ENCODE measurements at regions not wholly inside any gene's neighbourhood (a gene's known extent, or its start where the extent isn't known, plus 50 kb on each side); places are given as distances from the start of the nearest gene placed in this dataset.

DNA sequence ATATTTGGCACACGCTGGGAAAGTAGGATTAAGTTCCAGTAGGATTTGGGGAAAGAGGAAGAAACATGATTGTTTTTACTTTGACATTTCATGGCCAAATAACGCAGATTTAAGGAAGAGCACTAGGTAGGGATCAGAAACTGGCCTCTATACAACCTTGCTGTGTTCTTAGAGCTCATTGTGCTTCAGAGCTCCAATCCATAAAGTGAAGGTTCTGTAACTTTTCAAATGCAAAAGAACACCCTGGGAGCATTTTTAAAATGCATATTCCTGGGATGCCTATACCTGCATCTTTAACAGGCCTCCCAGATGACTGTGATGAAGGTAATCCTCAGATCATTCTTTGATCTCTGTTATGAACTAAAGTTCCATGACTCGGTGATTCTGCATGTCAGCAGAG, 77.1 kb downstream of the YIPF5 start (continued):
- TF ChIP-seq, protein P1, sequence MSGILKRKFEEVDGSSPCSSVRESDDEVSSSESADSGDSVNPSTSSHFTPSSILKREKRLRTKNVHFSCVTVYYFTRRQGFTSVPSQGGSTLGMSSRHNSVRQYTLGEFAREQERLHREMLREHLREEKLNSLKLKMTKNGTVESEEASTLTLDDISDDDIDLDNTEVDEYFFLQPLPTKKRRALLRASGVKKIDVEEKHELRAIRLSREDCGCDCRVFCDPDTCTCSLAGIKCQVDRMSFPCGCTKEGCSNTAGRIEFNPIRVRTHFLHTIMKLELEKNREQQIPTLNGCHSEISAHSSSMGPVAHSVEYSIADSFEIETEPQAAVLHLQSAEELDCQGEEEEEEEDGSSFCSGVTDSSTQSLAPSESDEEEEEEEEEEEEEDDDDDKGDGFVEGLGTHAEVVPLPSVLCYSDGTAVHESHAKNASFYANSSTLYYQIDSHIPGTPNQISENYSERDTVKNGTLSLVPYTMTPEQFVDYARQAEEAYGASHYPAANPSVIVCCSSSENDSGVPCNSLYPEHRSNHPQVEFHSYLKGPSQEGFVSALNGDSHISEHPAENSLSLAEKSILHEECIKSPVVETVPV (CRISPR knock-in tag; IDR thresholded peaks at IDR 0.05), result no peak
- TF ChIP-seq SNAI2 (CRISPR knock-in tag; IDR thresholded peaks at IDR 0.05) (no peak), ZNF70 (CRISPR knock-in tag; IDR thresholded peaks at IDR 0.05) (no peak), ZNF8 (CRISPR knock-in tag; IDR thresholded peaks at IDR 0.05) (no peak), ZFP3 (CRISPR knock-in tag; IDR thresholded peaks at IDR 0.05) (no peak), ZC3H10 (CRISPR knock-in tag; IDR thresholded peaks at IDR 0.05) (no peak)

- no peak for ATAC-seq
- no peak for TF ChIP-seq BACH2 (CRISPR knock-in tag; IDR thresholded peaks at IDR 0.05; ENCODE audit: borderline replicate concordance)
- TF ChIP-seq, protein P1 (CRISPR knock-in tag; IDR thresholded peaks at IDR 0.05), result no peak
- no peak for TF ChIP-seq ARNTL (CRISPR knock-in tag; IDR thresholded peaks at IDR 0.05; ENCODE audit: borderline replicate concordance, low read depth)
Observed at GRCh38 chr5:144093868-144094267, 76.6 kb downstream of the YIPF5 start.

- ATAC-seq, result peak; percentile 73
- TF ChIP-seq TCF4 (CRISPR knock-in tag; IDR thresholded peaks at IDR 0.05; ENCODE audit: borderline replicate concordance) (0 out of 2 replicates have a peak, but pooled peaks have one; percentile 13), BACH2 (CRISPR knock-in tag; IDR thresholded peaks at IDR 0.05; ENCODE audit: borderline replicate concordance) (no peak)
Observed at GRCh38 chr5:144100702-144101101, 69.8 kb downstream of the YIPF5 start.

- TF ChIP-seq, protein P1 (CRISPR knock-in tag; IDR thresholded peaks at IDR 0.05), result no peak
- no peak for TF ChIP-seq ZFP30 (CRISPR knock-in tag; IDR thresholded peaks at IDR 0.05)
- no peak for TF ChIP-seq ZNF565 (CRISPR knock-in tag; conservative IDR thresholded peaks at IDR 0.05; ENCODE audit: low read depth)
- no peak for TF ChIP-seq ZNF8 (CRISPR knock-in tag; IDR thresholded peaks at IDR 0.05)
- TF ChIP-seq ZC3H10 (CRISPR knock-in tag; IDR thresholded peaks at IDR 0.05), result no peak
- no peak for TF ChIP-seq TCF4 (CRISPR knock-in tag; IDR thresholded peaks at IDR 0.05; ENCODE audit: borderline replicate concordance)
- no peak for TF ChIP-seq GLIS3 (CRISPR knock-in tag; IDR thresholded peaks at IDR 0.05)
- no peak for TF ChIP-seq OSR1 (CRISPR knock-in tag; IDR thresholded peaks at IDR 0.05)
- no peak for TF ChIP-seq ISL1 (CRISPR knock-in tag; IDR thresholded peaks at IDR 0.05)
- TF ChIP-seq TSHZ2 (CRISPR knock-in tag; IDR thresholded peaks at IDR 0.05), result no peak
- no peak for TF ChIP-seq TOX (CRISPR knock-in tag; IDR thresholded peaks at IDR 0.05; ENCODE audit: borderline replicate concordance)
- no peak for TF ChIP-seq SNAI2 (CRISPR knock-in tag; IDR thresholded peaks at IDR 0.05)
- no peak for TF ChIP-seq BACH2 (CRISPR knock-in tag; IDR thresholded peaks at IDR 0.05; ENCODE audit: borderline replicate concordance)
- TF ChIP-seq ZFP3 (CRISPR knock-in tag; IDR thresholded peaks at IDR 0.05), result no peak
- no peak for TF ChIP-seq ESRRG (CRISPR knock-in tag; IDR thresholded peaks at IDR 0.05)
- TF ChIP-seq POU6F1 (CRISPR knock-in tag; IDR thresholded peaks at IDR 0.05; ENCODE audit: borderline replicate concordance, low read depth), result no peak
- TF ChIP-seq, protein P2, sequence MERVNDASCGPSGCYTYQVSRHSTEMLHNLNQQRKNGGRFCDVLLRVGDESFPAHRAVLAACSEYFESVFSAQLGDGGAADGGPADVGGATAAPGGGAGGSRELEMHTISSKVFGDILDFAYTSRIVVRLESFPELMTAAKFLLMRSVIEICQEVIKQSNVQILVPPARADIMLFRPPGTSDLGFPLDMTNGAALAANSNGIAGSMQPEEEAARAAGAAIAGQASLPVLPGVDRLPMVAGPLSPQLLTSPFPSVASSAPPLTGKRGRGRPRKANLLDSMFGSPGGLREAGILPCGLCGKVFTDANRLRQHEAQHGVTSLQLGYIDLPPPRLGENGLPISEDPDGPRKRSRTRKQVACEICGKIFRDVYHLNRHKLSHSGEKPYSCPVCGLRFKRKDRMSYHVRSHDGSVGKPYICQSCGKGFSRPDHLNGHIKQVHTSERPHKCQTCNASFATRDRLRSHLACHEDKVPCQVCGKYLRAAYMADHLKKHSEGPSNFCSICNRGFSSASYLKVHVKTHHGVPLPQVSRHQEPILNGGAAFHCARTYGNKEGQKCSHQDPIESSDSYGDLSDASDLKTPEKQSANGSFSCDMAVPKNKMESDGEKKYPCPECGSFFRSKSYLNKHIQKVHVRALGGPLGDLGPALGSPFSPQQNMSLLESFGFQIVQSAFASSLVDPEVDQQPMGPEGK (CRISPR knock-in tag; IDR thresholded peaks at IDR 0.05; ENCODE audit: borderline replicate concordance), result no peak
- no peak for TF ChIP-seq RARB (CRISPR knock-in tag; IDR thresholded peaks at IDR 0.05)
- no peak for TF ChIP-seq PPARA (CRISPR knock-in tag; IDR thresholded peaks at IDR 0.05; ENCODE audit: borderline replicate concordance)
- ATAC-seq, result no peak
Observed at GRCh38 chr5:144101616-144102015, 68.8 kb downstream of the YIPF5 start.
